ENCODE measurements at regions not wholly inside any gene's neighbourhood (a gene's known extent, or its start where the extent isn't known, plus 50 kb on each side); places are given as distances from the start of the nearest gene placed in this dataset.
A peak's percentile ranks its signal among the peaks of the same experiment; 100 is the strongest.
"Not testable (repeated sequence)": the region's sequence is repeated elsewhere in the genome, so short reads cannot be mapped to it uniquely, and the experiment has no call there.

- DNase-seq (ENCODE audit: low read depth), result no peak
Observed at GRCh38 chr1:168490306-168490705, 53.5 kb downstream of the XCL2 start.

- no peak for DNase-seq (ENCODE audit: low read depth)
Observed at GRCh38 chr1:168488138-168488537, 55.7 kb downstream of the XCL2 start.

- not testable (repeated sequence) for DNase-seq (ENCODE audit: low read depth)
Observed at GRCh38 chr1:168486820-168487219, 57.0 kb downstream of the XCL2 start.

- DNase-seq (ENCODE audit: low read depth), result no peak
Observed at GRCh38 chr1:168485048-168485447, 58.7 kb downstream of the XCL2 start.

- no peak for DNase-seq (ENCODE audit: low read depth)
Observed at GRCh38 chr1:168484083-168484482, 59.7 kb downstream of the XCL2 start.

GRCh38 chr1:168483539-168483938, 60.3 kb downstream of the XCL2 start:
- no peak for DNase-seq (ENCODE audit: low read depth)

GRCh38 chr1:168482106-168482505, 61.7 kb downstream of the XCL2 start:
- DNase-seq (ENCODE audit: low read depth), result no peak

GRCh38 chr1:168481586-168481985, 62.2 kb downstream of the XCL2 start:
- DNase-seq (ENCODE audit: low read depth), result no peak

GRCh38 chr1:168480997-168481396, 62.8 kb downstream of the XCL2 start:
- DNase-seq (ENCODE audit: low read depth), result no peak

- DNase-seq (ENCODE audit: low read depth), result no peak
Observed at GRCh38 chr1:168477792-168478191, 66.0 kb downstream of the XCL2 start.

GRCh38 chr1:168476588-168477385, 67.0 kb downstream of the XCL2 start:
- no peak for DNase-seq (ENCODE audit: low read depth)

- no peak for DNase-seq (ENCODE audit: low read depth)
Observed at GRCh38 chr1:168474322-168474721, 69.5 kb downstream of the XCL2 start.

GRCh38 chr1:168473126-168473525, 70.7 kb downstream of the XCL2 start:
- DNase-seq (ENCODE audit: low read depth), result no peak

- DNase-seq (ENCODE audit: low read depth), result no peak
Observed at GRCh38 chr1:168472223-168472622, 71.6 kb downstream of the XCL2 start.

GRCh38 chr1:168470901-168471431, 72.8 kb downstream of the XCL2 start:
- DNase-seq (ENCODE audit: low read depth), result no peak

- peak; percentile 5 for DNase-seq (ENCODE audit: low read depth)
Observed at GRCh38 chr1:168469690-168470089, 74.1 kb downstream of the XCL2 start.

GRCh38 chr1:168468822-168469221, 75.0 kb downstream of the XCL2 start:
- no peak for DNase-seq (ENCODE audit: low read depth)

GRCh38 chr1:168468042-168468809, 75.6 kb downstream of the XCL2 start:
- no peak for DNase-seq (ENCODE audit: low read depth)

GRCh38 chr1:168467452-168467851, 76.3 kb downstream of the XCL2 start:
- DNase-seq (ENCODE audit: low read depth), result no peak

- no peak for DNase-seq (ENCODE audit: low read depth)
Observed at GRCh38 chr1:168466714-168467131, 77.1 kb downstream of the XCL2 start.

- peak; percentile 17 for DNase-seq (ENCODE audit: low read depth)
Observed at GRCh38 chr1:168466092-168466713, 77.6 kb downstream of the XCL2 start.

GRCh38 chr1:168461108-168461507, 82.7 kb downstream of the XCL2 start:
- DNase-seq (ENCODE audit: low read depth), result not testable (repeated sequence)

GRCh38 chr1:168457296-168457695, 86.5 kb downstream of the XCL2 start:
- not testable (repeated sequence) for DNase-seq (ENCODE audit: low read depth)

All from activated T-helper 9 cell treated with anti-CD3 and anti-CD28 coated beads, Interleukin-2, amount 50 U/mL, for 16 hours (primary cell).